ENCODE measurements at regions not wholly inside any gene's neighbourhood (a gene's known extent, or its start where the extent isn't known, plus 50 kb on each side); places are given as distances from the start of the nearest gene placed in this dataset.

GRCh38 chr1:231099996-231100767 is 60.1 kb upstream of the FAM89A start:
- H3K4me3 ChIP-seq (ENCODE audit: control insufficient read depth, low read depth, low read length), result no peak overlapping the region
- DNase-seq (ENCODE audit: low read depth), result no peak
- no peak for TF ChIP-seq CTCF (IDR thresholded peaks at IDR 0.05; ENCODE audit: control insufficient read depth, insufficient read depth, low read depth, low read length, missing control alignments)

- TF ChIP-seq CTCF (IDR thresholded peaks at IDR 0.05; ENCODE audit: control insufficient read depth, insufficient read depth, low read depth, low read length, missing control alignments), result no peak
- H3K4me3 ChIP-seq (ENCODE audit: control insufficient read depth, low read depth, low read length), result no peak overlapping the region
Measured at GRCh38 chr1:231099311-231099710, 59.3 kb upstream of the FAM89A start.

GRCh38 chr1:231095595-231095994 is 55.5 kb upstream of the FAM89A start:
- no peak for DNase-seq (ENCODE audit: low read depth)
- no peak overlapping the region for H3K4me3 ChIP-seq (ENCODE audit: control insufficient read depth, low read depth, low read length)
- TF ChIP-seq CTCF (IDR thresholded peaks at IDR 0.05; ENCODE audit: control insufficient read depth, insufficient read depth, low read depth, low read length, missing control alignments), result no peak

More at GRCh38 chr1:231099311-231099710, 59.3 kb upstream of the FAM89A start:
- no peak for DNase-seq (ENCODE audit: low read depth)

- DNase-seq (ENCODE audit: low read depth), result no peak
- TF ChIP-seq CTCF (IDR thresholded peaks at IDR 0.05; ENCODE audit: control insufficient read depth, insufficient read depth, low read depth, low read length, missing control alignments), result no peak
Measured at GRCh38 chr1:231094421-231094820, 54.4 kb upstream of the FAM89A start.

GRCh38 chr1:231093156-231093922 is 53.3 kb upstream of the FAM89A start:
- TF ChIP-seq CTCF (IDR thresholded peaks at IDR 0.05; ENCODE audit: control insufficient read depth, insufficient read depth, low read depth, low read length, missing control alignments), result no peak
- no peak overlapping the region for H3K4me3 ChIP-seq (ENCODE audit: control insufficient read depth, low read depth, low read length)
- DNase-seq (ENCODE audit: low read depth), result no peak

More at GRCh38 chr1:231094421-231094820, 54.4 kb upstream of the FAM89A start:
- H3K4me3 ChIP-seq (ENCODE audit: control insufficient read depth, low read depth, low read length), result no peak overlapping the region

- no peak for TF ChIP-seq CTCF (IDR thresholded peaks at IDR 0.05; ENCODE audit: control insufficient read depth, insufficient read depth, low read depth, low read length, missing control alignments)
- H3K4me3 ChIP-seq (ENCODE audit: control insufficient read depth, low read depth, low read length), result no peak overlapping the region
- DNase-seq (ENCODE audit: low read depth), result no peak
Measured at GRCh38 chr1:231092380-231092779, 52.3 kb upstream of the FAM89A start.

All from AG09309 (cell line).